ENCODE measurements at regions not wholly inside any gene's neighbourhood (a gene's known extent, or its start where the extent isn't known, plus 50 kb on each side); places are given as distances from the start of the nearest gene placed in this dataset.

DNA sequence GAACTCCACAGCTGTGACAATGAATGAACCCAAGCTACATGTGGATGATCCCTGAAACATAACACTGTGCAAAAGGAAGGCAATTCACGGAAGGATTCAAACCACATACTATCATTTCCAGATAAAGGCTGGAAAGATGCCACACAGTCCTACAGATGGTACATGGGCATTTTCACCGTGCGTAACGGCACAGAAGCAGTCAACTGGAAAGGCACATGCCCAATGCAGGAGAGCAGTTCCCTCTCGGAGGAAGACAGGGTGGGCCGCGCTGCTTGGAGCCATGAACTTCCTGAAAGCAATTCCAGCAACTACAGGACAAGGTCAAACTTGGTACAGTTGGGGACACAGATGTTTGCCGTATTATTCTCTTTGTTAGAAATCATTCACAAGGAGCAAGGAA is 103.7 kb downstream of the SHANK2 start:
- ATAC-seq (no peak), DNase-seq (no peak)
- Histone ChIP-seq H3K27ac (no peak overlapping the region), H3K27me3 (no peaks in the 10 kb centered on the region), H3K4me3 (no peak overlapping the region), H3K36me3 (no peaks in the 10 kb centered on the region), H3K4me1 (peaks cover 0 to 13% (median 5%) of the 10 kb centered on the region in 4 donors), H3K9me3 (no peaks in the 10 kb centered on the region)
- intact Hi-C loops (cut with DNase I) = loop anchor here in 1 of 2 donors (10.0 kb wide), 1 partner anchor 46 kb away; no protein-coding TSS in a partner anchor
- WGBS (ENCODE audit: insufficient coverage, low coverage, low lambda C conversion rate, missing lambda C conversion rate) = 80% methylated on average over 8 of the region's 8 CpGs
- no peak for TF ChIP-seq POLR2A (IDR thresholded peaks at IDR 0.05)
- TF ChIP-seq, protein P1, sequence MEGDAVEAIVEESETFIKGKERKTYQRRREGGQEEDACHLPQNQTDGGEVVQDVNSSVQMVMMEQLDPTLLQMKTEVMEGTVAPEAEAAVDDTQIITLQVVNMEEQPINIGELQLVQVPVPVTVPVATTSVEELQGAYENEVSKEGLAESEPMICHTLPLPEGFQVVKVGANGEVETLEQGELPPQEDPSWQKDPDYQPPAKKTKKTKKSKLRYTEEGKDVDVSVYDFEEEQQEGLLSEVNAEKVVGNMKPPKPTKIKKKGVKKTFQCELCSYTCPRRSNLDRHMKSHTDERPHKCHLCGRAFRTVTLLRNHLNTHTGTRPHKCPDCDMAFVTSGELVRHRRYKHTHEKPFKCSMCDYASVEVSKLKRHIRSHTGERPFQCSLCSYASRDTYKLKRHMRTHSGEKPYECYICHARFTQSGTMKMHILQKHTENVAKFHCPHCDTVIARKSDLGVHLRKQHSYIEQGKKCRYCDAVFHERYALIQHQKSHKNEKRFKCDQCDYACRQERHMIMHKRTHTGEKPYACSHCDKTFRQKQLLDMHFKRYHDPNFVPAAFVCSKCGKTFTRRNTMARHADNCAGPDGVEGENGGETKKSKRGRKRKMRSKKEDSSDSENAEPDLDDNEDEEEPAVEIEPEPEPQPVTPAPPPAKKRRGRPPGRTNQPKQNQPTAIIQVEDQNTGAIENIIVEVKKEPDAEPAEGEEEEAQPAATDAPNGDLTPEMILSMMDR (IDR thresholded peaks at IDR 0.05) = no peak

DNA sequence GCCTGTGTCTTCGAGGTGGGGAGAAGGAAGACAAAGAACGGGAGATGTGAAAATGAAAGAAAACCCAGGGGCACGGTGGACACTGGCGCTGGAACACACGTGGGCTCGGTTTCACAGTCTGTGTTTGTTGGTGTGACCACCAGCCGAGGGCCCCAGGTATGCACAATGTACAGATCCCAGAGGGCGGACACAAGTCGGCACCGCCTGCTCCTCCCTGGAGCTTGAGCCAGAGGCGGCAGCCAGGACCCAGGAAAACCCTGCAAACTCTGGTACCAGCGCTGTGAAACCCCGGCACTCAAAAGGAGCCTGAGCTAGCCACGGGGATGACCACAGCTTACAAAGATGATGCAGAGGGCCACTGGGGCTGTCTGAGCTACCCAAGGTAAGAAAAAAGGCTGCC is 105.0 kb downstream of the SHANK2 start:
- Histone ChIP-seq H3K9me3 (no peaks in the 10 kb centered on the region), H3K4me1 (peaks cover 0 to 8% (median 3%) of the 10 kb centered on the region in 4 donors), H3K36me3 (no peaks in the 10 kb centered on the region), H3K4me3 (no peak overlapping the region), H3K27me3 (no peaks in the 10 kb centered on the region), H3K27ac (no peak overlapping the region)
- intact Hi-C loops (cut with DNase I) = loop anchor here in 1 of 2 donors (10.0 kb wide), 1 partner anchor 47 kb away; no protein-coding TSS in a partner anchor
- ATAC-seq (no peak), DNase-seq (no peak)
- TF ChIP-seq, protein P1 (IDR thresholded peaks at IDR 0.05) = no peak
- TF ChIP-seq POLR2A (IDR thresholded peaks at IDR 0.05) = no peak
- 88% methylated on average over 8 of the region's 14 CpGs for WGBS (ENCODE audit: insufficient coverage, low coverage, low lambda C conversion rate, missing lambda C conversion rate)

DNA sequence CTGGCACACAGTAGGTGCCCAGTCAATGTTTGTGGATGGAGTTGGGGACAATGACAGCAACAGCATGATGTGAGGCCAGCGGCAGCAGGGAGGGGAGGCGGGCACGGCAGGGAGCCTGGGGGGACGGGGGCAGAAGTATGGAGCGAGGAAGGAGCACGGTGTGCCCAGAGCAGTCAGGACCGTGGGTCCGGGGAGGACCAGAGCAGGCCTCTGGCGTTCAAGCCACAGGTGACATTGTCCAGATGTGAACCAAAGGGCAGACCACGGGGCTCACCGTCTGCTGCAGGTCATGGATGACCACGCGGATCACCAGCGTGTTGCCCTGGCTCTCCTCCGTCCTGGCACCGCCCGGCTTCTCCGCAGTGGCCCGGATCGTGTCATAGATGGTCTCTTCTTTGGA is 105.5 kb downstream of the SHANK2 start:
- H3K36me3 ChIP-seq = no peaks in the 10 kb centered on the region
- no peaks in the 10 kb centered on the region for H3K27me3 ChIP-seq
- H3K27ac ChIP-seq = no peak overlapping the region
- intact Hi-C loops (cut with DNase I) = loop anchor here in 1 of 2 donors (10.0 kb wide), 1 partner anchor 48 kb away; no protein-coding TSS in a partner anchor
- ATAC-seq = no peak
- no peak for DNase-seq
- H3K4me1 ChIP-seq = peaks cover 0 to 3% (median under 1%) of the 10 kb centered on the region in 4 donors
- 95% methylated on average over 7 of the region's 20 CpGs for WGBS (ENCODE audit: insufficient coverage, low coverage, low lambda C conversion rate, missing lambda C conversion rate)
- TF ChIP-seq, protein P1 (IDR thresholded peaks at IDR 0.05) = no peak
- TF ChIP-seq POLR2A (IDR thresholded peaks at IDR 0.05) = no peak
- no peaks in the 10 kb centered on the region for H3K9me3 ChIP-seq
- H3K4me3 ChIP-seq = no peak overlapping the region

DNA sequence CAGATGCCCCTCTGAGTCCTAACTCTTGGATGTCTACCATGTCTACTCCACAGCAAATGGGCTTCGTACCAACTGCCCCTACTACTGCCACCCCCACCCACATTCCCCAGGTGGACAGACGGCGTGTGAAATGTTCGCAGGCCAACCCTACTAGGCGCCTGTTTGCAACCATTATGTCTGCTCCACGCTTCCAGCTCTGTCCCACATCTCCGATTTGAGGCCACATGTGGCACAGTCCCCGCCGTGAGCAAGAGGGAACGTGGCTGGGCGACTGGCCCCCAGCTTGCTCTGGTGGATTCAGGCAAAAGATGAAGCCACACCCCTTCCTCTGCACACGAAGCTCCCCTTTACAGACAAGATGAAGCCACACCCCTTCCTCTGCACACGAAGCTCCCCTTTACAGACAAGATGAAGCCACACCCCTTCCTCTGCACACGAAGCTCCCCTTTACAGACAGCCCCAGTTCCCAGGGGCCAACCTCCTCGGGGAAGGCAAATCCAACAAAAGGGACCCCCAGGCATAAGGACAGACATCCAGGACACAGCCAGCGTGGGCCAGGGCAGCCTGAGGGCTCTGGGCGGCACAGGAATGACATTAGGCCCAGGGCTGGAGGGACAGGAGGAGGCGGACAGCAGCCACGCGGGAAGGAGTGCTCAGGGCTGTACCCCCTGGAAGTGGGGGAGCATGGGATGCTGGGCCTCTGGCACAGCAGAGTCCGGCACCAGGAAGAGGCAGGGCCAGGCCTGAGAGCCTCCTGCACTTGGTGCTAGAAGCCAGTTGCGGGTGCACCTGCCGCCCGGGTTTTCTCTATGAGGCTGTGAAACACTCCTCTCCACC is 106.2 kb downstream of the SHANK2 start:
- DNase-seq = no peak
- no peak overlapping the region for H3K4me3 ChIP-seq
- intact Hi-C loops (cut with DNase I) = loop anchor here in 1 of 2 donors (10.0 kb wide), 1 partner anchor 49 kb away; no protein-coding TSS in a partner anchor
- H3K9me3 ChIP-seq = no peaks in the 10 kb centered on the region
- H3K27me3 ChIP-seq = no peaks in the 10 kb centered on the region
- H3K27ac ChIP-seq = no peak overlapping the region
- H3K36me3 ChIP-seq = no peaks in the 10 kb centered on the region
- H3K4me1 ChIP-seq = no peaks in the 10 kb centered on the region
- TF ChIP-seq POLR2A (IDR thresholded peaks at IDR 0.05) = no peak
- TF ChIP-seq, protein P1 (IDR thresholded peaks at IDR 0.05) = no peak
- ATAC-seq = peak in 1 of 4 donors; percentile 10
- 66% methylated on average over 13 of the region's 24 CpGs for WGBS (ENCODE audit: insufficient coverage, low coverage, low lambda C conversion rate, missing lambda C conversion rate)
